OCI-LY7 (cell line): ENCODE measurements at regions not wholly inside any gene's neighbourhood (a gene's known extent, or its start where the extent isn't known, plus 50 kb on each side); places are given as distances from the start of the nearest gene placed in this dataset.

Source experiments
- BruUV-seq: library from RNA; stranded (reverse); fragments of 400-500 nt; replicated peaks from 2 replicates; lab custom pipeline; 2021; lab: Mats Ljungman, UMichigan
- CTCF ChIA-PET: fragments of 300-600 bp; sonication (Branson Sonifier 250); formaldehyde crosslinking; loops from one replicate; lab custom pipeline; 2022; ENCODE audit warnings: antibody characterized with exemption; ENCODE audit not compliant: unreplicated experiment; lab: Charles Lee
- POLR2A ChIA-PET: fragments of 300-600 bp; sonication (Branson Sonifier 250); formaldehyde crosslinking; loops from one replicate; lab custom pipeline; 2022; ENCODE audit warnings: antibody characterized with exemption; lab: Charles Lee
- DNase-seq: peaks from one replicate; pipeline ENCODE4 v3.0.0-alpha.2; 2015; ENCODE audit warnings: low spot score
- H2AFZ ChIP-seq: fragments of 200-600 bp; sonication (generic), shearing (Covaris generic); 2 replicates; pipeline ENCODE4 v1.6.1; 2014; ENCODE audit warnings: mild to moderate bottlenecking, antibody characterized with exemption, low read length, moderate library complexity
- H3K27ac ChIP-seq: fragments of 200-600 bp; sonication (generic); 2 replicates; pipeline ENCODE4 v1.5.1; 2014; ENCODE audit warnings: mixed run types, low read depth, mild to moderate bottlenecking, moderate library complexity, low read length, inconsistent platforms; ENCODE audit not compliant: poor library complexity, severe bottlenecking
- H3K36me3 ChIP-seq: fragments of 200-600 bp; sonication (generic); 2 replicates; pipeline ENCODE4 v1.6.1; 2014; ENCODE audit warnings: mild to moderate bottlenecking, antibody characterized with exemption, low read length, moderate library complexity, mixed read lengths; ENCODE audit not compliant: insufficient read depth
- H3K4me1 ChIP-seq: fragments of 200-600 bp; sonication (generic); 2 replicates; pipeline ENCODE4 v1.5.1; 2014; ENCODE audit warnings: mild to moderate bottlenecking, low read length; ENCODE audit not compliant: insufficient read depth, poor library complexity, severe bottlenecking
- H3K4me2 ChIP-seq: fragments of 200-600 bp; sonication (generic); 2 replicates; pipeline ENCODE4 v1.6.1; 2014; ENCODE audit warnings: mild to moderate bottlenecking, low read length
- H3K4me3 ChIP-seq: fragments of 200-600 bp; sonication (generic); 2 replicates; pipeline ENCODE4 v1.5.1; 2014; ENCODE audit warnings: mild to moderate bottlenecking, low read depth, low read length; ENCODE audit not compliant: poor library complexity, severe bottlenecking
- H3K79me2 ChIP-seq: fragments of 200-600 bp; sonication (generic); 2 replicates; pipeline ENCODE4 v1.6.1; 2016; ENCODE audit warnings: low read depth, mild to moderate bottlenecking, low read length, moderate library complexity, mixed read lengths; ENCODE audit not compliant: insufficient read depth
- H3K9me2 ChIP-seq: fragments of 200-600 bp; sonication (generic); 2 replicates; pipeline ENCODE4 v1.6.1; 2016; ENCODE audit warnings: mild to moderate bottlenecking, low read length, mixed read lengths; ENCODE audit not compliant: insufficient read depth
- H3K9me3 ChIP-seq: fragments of 200-600 bp; sonication (generic); 2 replicates; pipeline ENCODE4 v1.6.1; 2014; ENCODE audit warnings: mild to moderate bottlenecking, mixed run types, low read length, mixed read lengths
- H4K20me1 ChIP-seq: fragments of 200-600 bp; sonication (generic); 2 replicates; pipeline ENCODE4 v1.6.1; 2014; ENCODE audit warnings: mild to moderate bottlenecking, antibody characterized with exemption, low read length, moderate library complexity, mixed read lengths; ENCODE audit not compliant: insufficient read depth
- CTCF ChIP-seq: fragments of 200-600 bp; sonication (generic); conservative IDR thresholded peaks from 2 replicates; pipeline ENCODE4 v1.5.1; 2014; ENCODE audit warnings: mild to moderate bottlenecking, antibody characterized with exemption, low read length, moderate library complexity, mixed read lengths
- EZH2phosphoT487 ChIP-seq: fragments of 200-600 bp; sonication (generic); IDR thresholded peaks from 2 replicates; pipeline ENCODE4 v1.6.1; 2018; ENCODE audit warnings: low read depth, borderline replicate concordance, mild to moderate bottlenecking, mixed run types, antibody characterized with exemption, low read length, moderate library complexity, mixed read lengths
- intact Hi-C: fragments of 100-400 bp; cut with micrococcal nuclease; formaldehyde crosslinking; loops from one replicate; pipeline ENCODE4 v1.10.0; 2022; ENCODE audit not compliant: unreplicated experiment

- TF ChIP-seq CTCF = no peak
- TF ChIP-seq EZH2phosphoT487 = no peak
- Histone ChIP-seq H3K36me3 (no peaks in the 10 kb centered on the region), H3K4me3 (no peak overlapping the region), H3K4me2 (no peak overlapping the region), H4K20me1 (no peaks in the 10 kb centered on the region), H3K4me1 (no peaks in the 10 kb centered on the region), H3K79me2 (no peaks in the 10 kb centered on the region), H3K27ac (no peak overlapping the region), H3K9me3 (no peaks in the 10 kb centered on the region), H2AFZ (no peak overlapping the region), H3K9me2 (no peaks in the 10 kb centered on the region)
- no TSS peak for BruUV-seq
- DNase-seq = no peak
- ChIA-PET POLR2A (no interaction called here), CTCF (no interaction called here)
- intact Hi-C loops = no loop called here
These were observed 318.2 kb downstream of the CBLN2 start for GRCh38 chr18:72225958-72226357.

DNA sequence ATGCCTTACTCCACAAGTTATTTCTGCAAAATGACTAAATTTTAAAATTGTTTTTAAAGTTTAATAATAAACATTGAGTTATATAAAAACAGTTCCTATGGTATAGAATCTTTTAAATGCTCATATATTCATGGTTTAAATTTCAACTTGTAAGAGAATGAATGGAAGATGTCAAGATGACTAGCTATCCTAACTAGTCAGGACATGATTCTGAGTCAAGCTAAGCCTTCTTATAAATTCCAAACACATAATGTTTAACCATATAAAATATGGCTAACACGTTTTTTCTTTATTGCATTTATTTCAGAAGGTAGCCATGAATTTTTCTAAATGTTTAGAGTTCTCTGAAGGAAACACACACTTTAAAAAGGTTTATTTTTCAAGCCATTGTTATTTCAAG lies 320.4 kb downstream of the CBLN2 start:
- POLR2A ChIA-PET = no interaction called here
- Histone ChIP-seq H3K9me2 (no peaks in the 10 kb centered on the region), H2AFZ (no peak overlapping the region), H3K4me1 (no peaks in the 10 kb centered on the region), H3K9me3 (no peaks in the 10 kb centered on the region), H4K20me1 (no peaks in the 10 kb centered on the region), H3K4me2 (no peak overlapping the region), H3K79me2 (no peaks in the 10 kb centered on the region), H3K27ac (no peak overlapping the region), H3K36me3 (no peaks in the 10 kb centered on the region), H3K4me3 (no peak overlapping the region)
- DNase-seq = no peak
- BruUV-seq = no TSS peak
- TF ChIP-seq EZH2phosphoT487 (no peak), CTCF (no peak)
- CTCF ChIA-PET = no interaction called here
- intact Hi-C loops = no loop called here

- H3K9me2 ChIP-seq = no peaks in the 10 kb centered on the region
- H3K9me3 ChIP-seq = no peaks in the 10 kb centered on the region
- no peaks in the 10 kb centered on the region for H3K4me1 ChIP-seq
- H3K4me2 ChIP-seq = no peak overlapping the region
- no peaks in the 10 kb centered on the region for H4K20me1 ChIP-seq
- no peaks in the 10 kb centered on the region for H3K79me2 ChIP-seq
- no peak overlapping the region for H3K4me3 ChIP-seq
- intact Hi-C loops = no loop called here
- POLR2A ChIA-PET = interaction anchor here (0.6 kb wide), 1 partner anchor 428 kb away, joined by 3 read pairs; no protein-coding TSS in a partner anchor
- H2AFZ ChIP-seq = no peak overlapping the region
- BruUV-seq = no TSS peak
- no peak overlapping the region for H3K27ac ChIP-seq
- CTCF ChIA-PET = no interaction called here
- no peak for DNase-seq
- TF ChIP-seq EZH2phosphoT487 (no peak), CTCF (no peak)
- no peaks in the 10 kb centered on the region for H3K36me3 ChIP-seq
These were observed 335.0 kb downstream of the CBLN2 start for GRCh38 chr18:72208920-72209676.
